ENCODE measurements at regions not wholly inside any gene's neighbourhood (a gene's known extent, or its start where the extent isn't known, plus 50 kb on each side); places are given as distances from the start of the nearest gene placed in this dataset.
"Not testable (repeated sequence)": the region's sequence is repeated elsewhere in the genome, so short reads cannot be mapped to it uniquely, and the experiment has no call there.

GRCh38 chr2:87677421-87677923 lies 70.4 kb upstream of the PLGLB2 start:
- TF ChIP-seq, protein P1, sequence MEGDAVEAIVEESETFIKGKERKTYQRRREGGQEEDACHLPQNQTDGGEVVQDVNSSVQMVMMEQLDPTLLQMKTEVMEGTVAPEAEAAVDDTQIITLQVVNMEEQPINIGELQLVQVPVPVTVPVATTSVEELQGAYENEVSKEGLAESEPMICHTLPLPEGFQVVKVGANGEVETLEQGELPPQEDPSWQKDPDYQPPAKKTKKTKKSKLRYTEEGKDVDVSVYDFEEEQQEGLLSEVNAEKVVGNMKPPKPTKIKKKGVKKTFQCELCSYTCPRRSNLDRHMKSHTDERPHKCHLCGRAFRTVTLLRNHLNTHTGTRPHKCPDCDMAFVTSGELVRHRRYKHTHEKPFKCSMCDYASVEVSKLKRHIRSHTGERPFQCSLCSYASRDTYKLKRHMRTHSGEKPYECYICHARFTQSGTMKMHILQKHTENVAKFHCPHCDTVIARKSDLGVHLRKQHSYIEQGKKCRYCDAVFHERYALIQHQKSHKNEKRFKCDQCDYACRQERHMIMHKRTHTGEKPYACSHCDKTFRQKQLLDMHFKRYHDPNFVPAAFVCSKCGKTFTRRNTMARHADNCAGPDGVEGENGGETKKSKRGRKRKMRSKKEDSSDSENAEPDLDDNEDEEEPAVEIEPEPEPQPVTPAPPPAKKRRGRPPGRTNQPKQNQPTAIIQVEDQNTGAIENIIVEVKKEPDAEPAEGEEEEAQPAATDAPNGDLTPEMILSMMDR (IDR thresholded peaks at IDR 0.05): not testable (repeated sequence)
- TF ChIP-seq POLR2A (IDR thresholded peaks at IDR 0.05): not testable (repeated sequence)

Data from lower leg skin (tissue), 3 donors.